ENCODE measurements at regions not wholly inside any gene's neighbourhood (a gene's known extent, or its start where the extent isn't known, plus 50 kb on each side); places are given as distances from the start of the nearest gene placed in this dataset.
A peak's percentile ranks its signal among the peaks of the same experiment; 100 is the strongest.
"Not testable (repeated sequence)": the region's sequence is repeated elsewhere in the genome, so short reads cannot be mapped to it uniquely, and the experiment has no call there.

- Histone ChIP-seq H3K4me3 (ENCODE audit: insufficient read depth, low read length) (no peak overlapping the region), H3K9me3 (ENCODE audit: low read depth, low read length) (no peaks in the 10 kb centered on the region), H3K27me3 (ENCODE audit: insufficient read depth, low read length) (no peaks in the 10 kb centered on the region), H3K4me1 (ENCODE audit: insufficient read depth, low read length) (peaks cover 18% of the 10 kb centered on the region), H3K36me3 (ENCODE audit: insufficient read depth, low read length) (no peaks in the 10 kb centered on the region), H2AFZ (ENCODE audit: low read length) (no peak overlapping the region), H3K79me2 (ENCODE audit: insufficient read depth, low read length) (no peaks in the 10 kb centered on the region), H4K20me1 (ENCODE audit: insufficient read depth, low read length) (no peaks in the 10 kb centered on the region), H3K27ac (ENCODE audit: low read depth, low read length) (no peak overlapping the region), H3K4me2 (ENCODE audit: insufficient read depth, low read length) (no peak overlapping the region)
- no peak for DNase-seq (ENCODE audit: insufficient read length, low spot score, missing footprints)
- no peak for TF ChIP-seq CTCF (IDR thresholded peaks at IDR 0.05; ENCODE audit: extremely low read depth, low read depth, low read length)
These were observed 51.4 kb downstream of the SLC41A2 start for GRCh38 chr12:104906695-104907094.

GRCh38 chr12:104905446-104905845 lies 52.6 kb downstream of the SLC41A2 start:
- not testable (repeated sequence) for DNase-seq (ENCODE audit: insufficient read length, low spot score, missing footprints); H2AFZ ChIP-seq (ENCODE audit: low read length); H3K27ac ChIP-seq (ENCODE audit: low read depth, low read length); H3K79me2 ChIP-seq (ENCODE audit: insufficient read depth, low read length); H3K4me3 ChIP-seq (ENCODE audit: insufficient read depth, low read length); H3K36me3 ChIP-seq (ENCODE audit: insufficient read depth, low read length); H3K4me2 ChIP-seq (ENCODE audit: insufficient read depth, low read length); H3K27me3 ChIP-seq (ENCODE audit: insufficient read depth, low read length); H4K20me1 ChIP-seq (ENCODE audit: insufficient read depth, low read length); H3K9me3 ChIP-seq (ENCODE audit: low read depth, low read length)
- peaks cover 18% of the 10 kb centered on the region for H3K4me1 ChIP-seq (ENCODE audit: insufficient read depth, low read length)

- Histone ChIP-seq H3K9me3 (ENCODE audit: low read depth, low read length) (no peaks in the 10 kb centered on the region), H3K79me2 (ENCODE audit: insufficient read depth, low read length) (no peaks in the 10 kb centered on the region), H3K4me2 (ENCODE audit: insufficient read depth, low read length) (no peak overlapping the region), H3K27me3 (ENCODE audit: insufficient read depth, low read length) (no peaks in the 10 kb centered on the region), H3K27ac (ENCODE audit: low read depth, low read length) (no peak overlapping the region), H2AFZ (ENCODE audit: low read length) (no peak overlapping the region), H3K4me3 (ENCODE audit: insufficient read depth, low read length) (no peak overlapping the region), H3K36me3 (ENCODE audit: insufficient read depth, low read length) (no peaks in the 10 kb centered on the region), H3K4me1 (ENCODE audit: insufficient read depth, low read length) (peaks cover 11% of the 10 kb centered on the region), H4K20me1 (ENCODE audit: insufficient read depth, low read length) (no peaks in the 10 kb centered on the region)
- no peak for TF ChIP-seq CTCF (IDR thresholded peaks at IDR 0.05; ENCODE audit: extremely low read depth, low read depth, low read length)
- DNase-seq (ENCODE audit: insufficient read length, low spot score, missing footprints): peak; percentile 71
These were observed 54.3 kb downstream of the SLC41A2 start for GRCh38 chr12:104903648-104904423.

GRCh38 chr12:104902125-104902524 lies 56.0 kb downstream of the SLC41A2 start:
- peaks cover 11% of the 10 kb centered on the region for H3K4me1 ChIP-seq (ENCODE audit: insufficient read depth, low read length)

More at GRCh38 chr12:104902125-104902524, 56.0 kb downstream of the SLC41A2 start:
- DNase-seq (ENCODE audit: insufficient read length, low spot score, missing footprints): no peak
- no peaks in the 10 kb centered on the region for H3K79me2 ChIP-seq (ENCODE audit: insufficient read depth, low read length)
- H3K4me2 ChIP-seq (ENCODE audit: insufficient read depth, low read length): no peak overlapping the region
- H2AFZ ChIP-seq (ENCODE audit: low read length): no peak overlapping the region
- H3K4me3 ChIP-seq (ENCODE audit: insufficient read depth, low read length): no peak overlapping the region
- H3K9me3 ChIP-seq (ENCODE audit: low read depth, low read length): no peaks in the 10 kb centered on the region
- H4K20me1 ChIP-seq (ENCODE audit: insufficient read depth, low read length): no peaks in the 10 kb centered on the region
- no peak overlapping the region for H3K27ac ChIP-seq (ENCODE audit: low read depth, low read length)
- TF ChIP-seq CTCF (IDR thresholded peaks at IDR 0.05; ENCODE audit: extremely low read depth, low read depth, low read length): no peak
- H3K27me3 ChIP-seq (ENCODE audit: insufficient read depth, low read length): no peaks in the 10 kb centered on the region
- no peaks in the 10 kb centered on the region for H3K36me3 ChIP-seq (ENCODE audit: insufficient read depth, low read length)
